GM13976 (cell line): ENCODE measurements at regions not wholly inside any gene's neighbourhood (a gene's known extent, or its start where the extent isn't known, plus 50 kb on each side); places are given as distances from the start of the nearest gene placed in this dataset.

Experiments used
- DNase-seq: peaks from one replicate; pipeline ENCODE4 v3.0.0; 2012; ENCODE audit warnings: low spot score
- in situ Hi-C: fragments of 300-500 bp; cut with MboI; formaldehyde crosslinking; loops from one replicate; pipeline ENCODE4 v1.12.0; 2022; ENCODE audit warnings: low sequenced_read_pairs, mixed read lengths, inconsistent platforms; ENCODE audit not compliant: unreplicated experiment
- TF ChIP-seq, protein P1 (sequence below): IDR thresholded peaks from 2 replicates; pipeline ENCODE4 v1.5.1; 2012; ENCODE audit warnings: borderline replicate concordance, mild to moderate bottlenecking; ENCODE audit not compliant: insufficient read depth; ENCODE audit errors: extremely low read depth, missing control alignments, control extremely low read depth

DNA sequence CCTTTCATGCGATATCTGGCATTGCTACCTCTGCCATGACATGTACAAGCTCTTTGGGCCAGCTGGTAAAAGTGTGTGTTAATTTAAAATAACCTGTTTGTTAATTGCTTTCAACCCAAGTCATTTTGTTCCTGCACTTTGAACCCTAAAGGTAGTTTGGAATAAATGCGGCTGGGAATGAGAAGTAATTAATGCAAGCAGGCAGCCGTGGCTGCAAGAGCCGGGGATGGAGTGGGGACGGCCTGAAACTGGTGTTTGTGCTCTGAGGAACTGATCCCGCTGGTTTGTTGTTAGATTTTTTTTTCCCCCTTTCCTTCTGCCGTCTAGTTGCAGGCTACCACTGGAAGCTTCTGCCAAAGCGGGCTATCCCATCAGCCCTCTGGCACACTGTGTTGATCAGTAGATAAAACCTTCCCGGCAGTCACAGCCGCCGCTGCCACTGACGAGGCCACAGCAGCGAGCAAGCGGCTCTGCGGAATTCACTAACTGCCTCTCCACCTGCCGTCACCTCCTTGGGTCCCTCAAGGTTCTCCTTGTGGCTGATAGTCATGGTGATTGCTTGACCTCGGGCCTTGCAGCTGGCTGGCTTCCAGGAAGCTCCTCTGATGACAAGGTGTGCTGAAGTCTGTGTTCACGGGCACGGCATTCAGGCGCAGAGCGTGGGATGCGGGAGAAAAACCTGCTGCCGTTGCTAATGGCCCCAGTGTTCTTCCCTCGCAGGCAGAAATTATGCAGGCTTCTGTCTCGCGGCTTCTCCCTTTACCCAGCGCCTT is 315.9 kb downstream of the TFAP2A start:
- TF ChIP-seq, protein P1, sequence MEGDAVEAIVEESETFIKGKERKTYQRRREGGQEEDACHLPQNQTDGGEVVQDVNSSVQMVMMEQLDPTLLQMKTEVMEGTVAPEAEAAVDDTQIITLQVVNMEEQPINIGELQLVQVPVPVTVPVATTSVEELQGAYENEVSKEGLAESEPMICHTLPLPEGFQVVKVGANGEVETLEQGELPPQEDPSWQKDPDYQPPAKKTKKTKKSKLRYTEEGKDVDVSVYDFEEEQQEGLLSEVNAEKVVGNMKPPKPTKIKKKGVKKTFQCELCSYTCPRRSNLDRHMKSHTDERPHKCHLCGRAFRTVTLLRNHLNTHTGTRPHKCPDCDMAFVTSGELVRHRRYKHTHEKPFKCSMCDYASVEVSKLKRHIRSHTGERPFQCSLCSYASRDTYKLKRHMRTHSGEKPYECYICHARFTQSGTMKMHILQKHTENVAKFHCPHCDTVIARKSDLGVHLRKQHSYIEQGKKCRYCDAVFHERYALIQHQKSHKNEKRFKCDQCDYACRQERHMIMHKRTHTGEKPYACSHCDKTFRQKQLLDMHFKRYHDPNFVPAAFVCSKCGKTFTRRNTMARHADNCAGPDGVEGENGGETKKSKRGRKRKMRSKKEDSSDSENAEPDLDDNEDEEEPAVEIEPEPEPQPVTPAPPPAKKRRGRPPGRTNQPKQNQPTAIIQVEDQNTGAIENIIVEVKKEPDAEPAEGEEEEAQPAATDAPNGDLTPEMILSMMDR: no peak
- no peak for DNase-seq
- in situ Hi-C loops: no loop called here

DNA sequence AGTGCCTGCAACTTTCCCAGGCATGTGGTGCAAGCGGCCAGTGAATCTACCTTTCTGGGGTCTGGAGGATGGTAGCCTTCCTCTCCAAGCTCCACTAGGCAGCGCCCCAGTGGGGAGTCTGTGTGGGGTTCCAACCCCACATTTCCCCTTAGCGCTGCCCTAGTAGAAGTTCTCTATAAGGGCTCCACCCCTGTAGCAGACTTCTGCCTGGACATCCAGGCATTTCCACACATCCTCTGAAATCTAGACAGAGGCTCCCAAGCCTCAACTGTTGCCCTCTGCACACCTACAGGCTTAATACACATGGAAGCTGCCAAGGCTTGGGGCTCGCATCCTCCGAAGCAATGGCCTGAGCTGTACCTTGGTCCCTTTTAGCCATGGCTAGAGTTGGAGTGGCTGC is 321.6 kb downstream of the TFAP2A start:
- TF ChIP-seq, protein P1: no peak
- DNase-seq: no peak
- in situ Hi-C loops: no loop called here

DNA sequence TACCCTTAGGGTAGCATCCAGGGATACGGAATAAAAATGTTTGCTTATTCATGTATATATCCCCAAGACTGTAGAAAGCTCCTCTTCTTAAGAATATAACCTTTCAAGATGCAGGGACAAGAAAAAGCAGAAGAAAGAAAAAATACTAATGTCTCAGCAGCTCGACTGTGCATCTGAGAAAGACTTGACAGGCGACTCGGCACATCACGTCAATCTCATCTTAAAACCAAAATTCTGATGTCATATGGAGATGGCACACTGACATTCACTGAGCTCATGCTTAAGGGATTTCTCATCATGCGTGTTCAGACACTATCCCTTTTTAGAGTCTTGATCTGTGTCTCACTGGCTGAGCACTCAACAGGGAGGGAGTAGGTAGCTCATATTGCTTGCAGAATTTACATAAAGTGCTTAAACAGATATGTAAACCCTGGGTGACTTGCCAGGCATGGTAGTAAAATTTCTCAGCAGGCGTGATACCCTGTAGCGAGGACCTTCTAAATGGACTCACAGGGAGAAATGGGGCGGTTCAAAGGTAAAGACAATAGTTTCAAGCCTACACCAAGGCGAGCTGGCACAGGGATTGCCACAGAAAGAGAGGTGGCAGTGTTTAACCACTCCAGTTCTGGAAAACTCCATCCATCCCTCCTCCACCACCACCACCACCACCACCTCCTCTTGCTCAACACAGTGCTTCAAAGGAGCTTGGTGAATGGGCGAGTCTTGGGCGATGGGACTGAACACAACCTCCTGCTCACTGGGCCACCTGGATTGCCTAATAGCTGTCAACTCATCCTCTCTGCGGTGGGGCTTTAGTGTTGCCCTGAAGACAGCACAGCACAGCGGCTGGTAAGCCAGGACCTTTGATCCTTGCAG is 330.5 kb downstream of the TFAP2A start:
- TF ChIP-seq, protein P1: no peak
- no peak for DNase-seq
- in situ Hi-C loops: no loop called here

DNA sequence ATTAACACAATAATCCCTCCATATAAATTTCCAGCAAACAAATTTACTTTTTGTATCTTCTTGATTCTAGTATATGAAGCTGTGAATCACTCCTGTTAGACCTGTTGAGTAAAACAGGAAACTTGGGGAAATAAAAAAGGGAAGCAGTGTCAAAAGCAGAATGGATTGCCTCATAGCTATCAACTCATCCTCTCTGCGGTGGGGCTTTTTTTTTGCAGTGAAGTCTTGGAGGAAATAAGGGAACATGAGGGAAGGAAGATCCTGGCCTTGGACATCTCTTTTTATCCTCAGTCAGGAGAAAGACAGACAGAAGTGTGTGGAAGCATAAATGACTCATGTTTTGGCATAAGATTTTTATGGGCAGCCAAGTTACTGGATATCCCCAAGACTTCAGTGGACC is 332.5 kb downstream of the TFAP2A start:
- TF ChIP-seq, protein P1: no peak
- DNase-seq: no peak
- in situ Hi-C loops: no loop called here

DNA sequence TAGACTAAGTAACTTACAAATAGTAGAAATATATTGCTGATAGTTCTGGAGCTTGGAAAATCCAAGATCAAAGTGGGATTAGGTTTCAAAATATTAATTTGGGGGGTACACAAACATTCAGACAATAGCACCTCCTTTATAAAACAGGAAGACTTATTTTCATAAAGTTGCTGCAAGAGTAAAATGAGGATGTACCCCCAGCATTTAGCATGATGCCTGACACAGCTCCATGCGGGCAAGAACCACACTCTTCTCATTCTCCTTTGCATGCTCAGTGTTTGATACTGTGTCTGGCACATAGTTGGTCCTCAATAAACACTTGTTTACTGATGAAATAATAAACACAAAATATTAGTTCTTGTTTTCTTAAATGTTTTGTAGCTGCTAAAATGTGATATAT is 332.9 kb downstream of the TFAP2A start:
- in situ Hi-C loops: no loop called here
- DNase-seq: no peak
- TF ChIP-seq, protein P1: no peak

DNA sequence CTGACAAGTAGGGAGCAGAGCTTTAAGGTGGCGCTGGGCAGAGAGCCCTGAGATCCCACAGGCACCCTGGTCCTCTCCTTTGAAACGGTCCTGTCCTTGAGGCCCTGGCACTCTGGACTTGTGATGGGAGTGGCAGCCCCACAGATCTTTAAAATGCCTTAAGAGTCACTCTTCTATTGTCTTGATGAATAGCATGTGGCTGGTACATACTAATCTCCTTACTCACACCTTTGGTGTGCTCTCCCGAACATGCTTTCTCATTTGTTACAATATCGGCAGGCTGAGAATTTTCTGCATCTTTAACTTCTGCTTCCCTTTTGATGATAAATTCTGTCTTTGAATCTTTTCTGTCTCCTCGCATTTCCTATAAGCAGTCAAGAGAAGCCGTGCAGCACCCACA is 333.8 kb downstream of the TFAP2A start:
- DNase-seq: no peak
- in situ Hi-C loops: no loop called here
- TF ChIP-seq, protein P1: no peak
